Activated T-helper 1 cell treated with anti-CD3 and anti-CD28 coated beads, Interleukin-12 subunit alpha, Interleukin-12 subunit beta, Interleukin-2, Interleukin-4 antibody, amounts not matched to agents 30 ng/mL and 10 ng/mL and 1 ng/mL, durations not matched to agents 14 hours and 24 hours and 36 hours (primary cell): ENCODE measurements at regions not wholly inside any gene's neighbourhood (a gene's known extent, or its start where the extent isn't known, plus 50 kb on each side); places are given as distances from the start of the nearest gene placed in this dataset.
A peak's percentile ranks its signal among the peaks of the same experiment; 100 is the strongest.

Source experiments
- DNase-seq: peaks from one replicate; pipeline ENCODE4 v3.0.0; 2021; ENCODE audit warnings: low spot score
- H3K27ac Mint-ChIP-seq: one replicate; pipeline ENCODE4 v1.8.0; 2021; ENCODE audit warnings: mild to moderate bottlenecking, mixed read lengths
- H3K27me3 Mint-ChIP-seq: one replicate; pipeline ENCODE4 v1.8.0; 2022; ENCODE audit warnings: mild to moderate bottlenecking, moderate library complexity, mixed read lengths; ENCODE audit not compliant: insufficient read depth
- H3K36me3 Mint-ChIP-seq: one replicate; pipeline ENCODE4 v1.8.0; 2021; ENCODE audit warnings: low read depth, mixed read lengths
- H3K4me1 Mint-ChIP-seq: one replicate; pipeline ENCODE4 v1.8.0; 2021; ENCODE audit warnings: low read depth, mixed read lengths
- H3K4me3 Mint-ChIP-seq: one replicate; pipeline ENCODE4 v1.8.0; 2021; ENCODE audit warnings: mild to moderate bottlenecking, moderate library complexity, mixed read lengths
- H3K9me3 Mint-ChIP-seq: one replicate; pipeline ENCODE4 v1.8.0; 2021; ENCODE audit warnings: mixed read lengths
- intact Hi-C: fragments of 100-400 bp; cut with micrococcal nuclease; formaldehyde crosslinking; loops from one replicate; pipeline ENCODE4 v1.15.1; 2024

GRCh38 chr13:24032674-24033073 lies 127.8 kb upstream of the SPATA13 start:
- Mint-ChIP-seq H3K27ac (no peak overlapping the region), H3K4me1 (no peaks in the 10 kb centered on the region), H3K4me3 (no peak overlapping the region), H3K27me3 (peaks cover 27% of the 10 kb centered on the region), H3K9me3 (no peaks in the 10 kb centered on the region), H3K36me3 (peaks cover 1% of the 10 kb centered on the region)
- intact Hi-C loops = no loop called here
- no peak for DNase-seq

DNA sequence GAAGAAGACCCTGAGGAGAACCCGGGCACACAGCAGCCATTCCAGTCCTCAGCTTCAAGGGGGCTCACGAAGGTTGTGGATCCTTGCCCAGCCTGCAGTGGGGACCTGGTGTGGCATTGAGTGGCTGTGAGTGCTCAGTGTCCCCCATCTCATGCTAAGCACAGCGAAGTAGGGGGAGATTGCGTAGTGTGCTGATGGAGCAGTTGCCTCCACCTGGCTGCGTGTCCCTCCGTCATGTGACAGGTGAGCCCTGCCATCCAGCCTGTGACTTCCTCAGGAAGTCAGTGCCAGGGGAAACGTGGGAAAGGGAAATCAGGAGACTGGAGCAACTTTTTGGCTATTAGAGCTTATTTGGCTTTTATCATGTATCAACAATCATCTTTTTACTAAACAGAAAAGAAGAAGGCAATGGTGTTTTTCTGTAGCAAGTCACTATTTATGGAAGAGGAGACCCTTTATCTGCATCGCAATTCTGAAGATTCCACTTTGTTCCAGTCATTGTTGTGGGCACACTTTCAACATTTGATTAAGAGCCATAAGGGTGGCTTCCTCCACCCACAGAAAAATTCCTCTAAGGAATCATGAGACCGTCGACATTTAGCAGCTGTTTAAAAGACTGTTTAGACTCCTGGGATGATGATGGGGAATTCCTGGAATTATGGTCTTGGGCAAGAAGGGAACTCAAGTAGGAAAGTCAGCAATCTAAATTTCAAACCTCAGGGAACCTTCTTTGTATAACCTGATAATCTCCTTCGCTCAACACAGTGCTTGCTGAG lies 126.8 kb upstream of the SPATA13 start:
- Mint-ChIP-seq H3K4me3 (no peak overlapping the region), H3K36me3 (peaks cover 1% of the 10 kb centered on the region), H3K9me3 (no peaks in the 10 kb centered on the region), H3K27ac (no peak overlapping the region), H3K27me3 (peaks cover 20% of the 10 kb centered on the region), H3K4me1 (peaks cover 7% of the 10 kb centered on the region)
- DNase-seq = no peak
- intact Hi-C loops = no loop called here

DNA sequence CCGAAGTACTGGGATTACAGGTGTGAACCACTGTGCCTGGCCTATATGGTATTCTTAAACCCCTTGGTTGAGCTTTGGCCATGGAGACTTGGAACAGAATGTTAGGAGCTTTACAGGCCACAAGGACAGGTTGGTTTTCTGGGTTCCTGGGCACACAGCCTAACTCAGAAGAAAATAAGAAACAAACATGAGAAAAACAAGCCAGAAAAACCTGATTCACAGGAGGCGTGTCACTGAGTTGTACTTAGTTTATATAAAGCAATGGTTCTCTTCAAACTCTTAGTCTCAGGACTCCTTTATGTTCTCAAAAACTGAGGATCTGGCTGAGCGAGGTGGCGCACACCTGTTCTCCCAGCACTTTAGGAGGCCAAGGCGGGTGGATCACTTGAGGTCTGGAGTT lies 125.1 kb upstream of the SPATA13 start:
- H3K4me3 Mint-ChIP-seq = no peak overlapping the region
- no peak for DNase-seq
- peaks cover 18% of the 10 kb centered on the region for H3K27me3 Mint-ChIP-seq
- no peak overlapping the region for H3K27ac Mint-ChIP-seq
- H3K9me3 Mint-ChIP-seq = no peaks in the 10 kb centered on the region
- H3K4me1 Mint-ChIP-seq = peaks cover 24% of the 10 kb centered on the region
- peaks cover 1% of the 10 kb centered on the region for H3K36me3 Mint-ChIP-seq
- intact Hi-C loops = no loop called here

GRCh38 chr13:24036115-24036514 lies 124.4 kb upstream of the SPATA13 start:
- Mint-ChIP-seq H3K27me3 (peaks cover 12% of the 10 kb centered on the region), H3K36me3 (peaks cover 1% of the 10 kb centered on the region), H3K4me1 (peaks cover 31% of the 10 kb centered on the region), H3K27ac (no peak overlapping the region), H3K4me3 (no peak overlapping the region), H3K9me3 (no peaks in the 10 kb centered on the region)
- intact Hi-C loops = no loop called here
- DNase-seq = no peak

GRCh38 chr13:24038405-24038804 lies 122.1 kb upstream of the SPATA13 start:
- H3K36me3 Mint-ChIP-seq = no peaks in the 10 kb centered on the region
- no peaks in the 10 kb centered on the region for H3K9me3 Mint-ChIP-seq
- peaks cover 3% of the 10 kb centered on the region for H3K27me3 Mint-ChIP-seq
- H3K4me3 Mint-ChIP-seq = peak overlapping the region; percentile 48
- peaks cover 39% of the 10 kb centered on the region for H3K4me1 Mint-ChIP-seq
- peak; percentile 46 for DNase-seq
- intact Hi-C loops = loop anchor here (1.0 to 2.0 kb wide), 4 partner anchors 58 to 182 kb away; no protein-coding TSS in a partner anchor
- H3K27ac Mint-ChIP-seq = peak overlapping the region; percentile 51

DNA sequence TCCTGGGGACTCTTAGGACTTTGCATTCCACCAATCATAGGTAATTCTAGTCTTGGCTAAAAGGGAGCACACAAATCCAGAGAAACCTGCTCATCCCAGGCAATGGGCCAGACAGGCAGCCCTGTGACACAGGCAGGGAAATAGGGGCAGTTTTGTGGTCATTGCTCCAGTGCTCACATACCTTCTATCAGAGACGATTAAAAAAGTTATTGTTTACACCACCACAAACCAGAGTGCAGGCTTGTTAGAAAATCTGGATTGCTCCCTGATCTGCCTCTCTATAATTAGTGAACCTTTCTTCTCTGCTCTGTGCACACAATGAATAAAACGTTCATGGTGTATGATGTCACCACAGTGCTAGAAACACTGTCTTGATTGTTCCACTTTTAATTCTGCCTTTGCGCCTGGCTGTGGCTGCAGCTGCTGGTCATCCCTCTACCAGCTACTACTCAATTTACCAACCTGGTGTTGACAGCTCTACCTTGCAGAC lies 121.6 kb upstream of the SPATA13 start:
- Mint-ChIP-seq H3K4me1 (peaks cover 44% of the 10 kb centered on the region), H3K27me3 (peaks cover 3% of the 10 kb centered on the region), H3K4me3 (peak overlapping the region; percentile 30), H3K9me3 (no peaks in the 10 kb centered on the region), H3K27ac (peak overlapping the region; percentile 51), H3K36me3 (no peaks in the 10 kb centered on the region)
- DNase-seq = no peak
- intact Hi-C loops = loop anchor here (1.0 to 2.0 kb wide), 4 partner anchors 58 to 181 kb away; no protein-coding TSS in a partner anchor

DNA sequence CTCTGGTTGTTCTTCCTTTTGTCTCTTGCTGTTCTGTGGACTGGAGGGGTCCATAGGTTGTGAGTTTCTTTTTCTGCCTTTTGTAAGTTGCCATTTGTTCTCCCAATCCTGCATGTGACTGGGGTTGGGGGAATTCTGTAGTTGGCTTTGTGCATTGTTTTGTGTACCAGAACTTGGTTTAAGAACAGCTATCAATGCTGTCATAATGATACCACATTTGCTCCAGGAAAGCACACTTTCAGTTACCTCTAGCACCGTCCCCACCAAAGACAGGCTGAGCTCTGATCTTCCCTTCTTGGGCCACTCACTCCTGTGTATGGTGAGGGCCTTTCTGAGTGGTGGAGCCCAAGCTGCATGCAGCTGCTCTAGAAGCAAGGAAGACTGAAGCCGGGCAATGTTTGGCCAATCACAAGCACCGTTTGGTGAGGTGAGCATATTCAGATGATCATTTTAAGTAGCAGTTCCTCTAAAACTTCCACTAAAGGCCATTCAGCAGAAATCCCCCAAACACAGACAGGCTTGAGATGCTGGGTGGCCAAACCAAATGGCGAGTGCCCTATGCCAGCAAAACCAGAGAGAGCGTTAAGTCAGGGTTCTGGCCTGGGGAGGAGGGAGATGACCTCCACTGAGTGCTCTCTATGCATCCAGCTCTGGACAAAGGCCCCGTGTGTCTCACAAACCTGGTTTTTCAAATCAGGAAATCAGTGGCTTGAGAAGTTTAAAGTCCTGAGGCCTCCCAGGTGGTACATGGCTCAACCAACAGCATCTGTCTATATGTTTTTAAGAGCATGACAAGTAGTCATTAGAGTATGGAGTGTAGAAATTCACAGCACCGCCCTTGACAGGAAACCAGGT lies 120.7 kb upstream of the SPATA13 start:
- intact Hi-C loops = loop anchor here (2.0 kb wide), 2 partner anchors 59 to 75 kb away; no protein-coding TSS in a partner anchor
- peaks cover 3% of the 10 kb centered on the region for H3K27me3 Mint-ChIP-seq
- H3K36me3 Mint-ChIP-seq = no peaks in the 10 kb centered on the region
- peaks cover 44% of the 10 kb centered on the region for H3K4me1 Mint-ChIP-seq
- DNase-seq = no peak
- peak overlapping the region; percentile 9 for H3K4me3 Mint-ChIP-seq
- no peaks in the 10 kb centered on the region for H3K9me3 Mint-ChIP-seq
- peak overlapping the region; percentile 85 for H3K27ac Mint-ChIP-seq

- Mint-ChIP-seq H3K36me3 (no peaks in the 10 kb centered on the region), H3K9me3 (no peaks in the 10 kb centered on the region), H3K4me1 (peaks cover 48% of the 10 kb centered on the region), H3K27ac (no peak overlapping the region), H3K27me3 (peaks cover under 1% of the 10 kb centered on the region), H3K4me3 (no peak overlapping the region)
- no peak for DNase-seq
- intact Hi-C loops = no loop called here
Observed at GRCh38 chr13:24040835-24041234, 119.7 kb upstream of the SPATA13 start.

DNA sequence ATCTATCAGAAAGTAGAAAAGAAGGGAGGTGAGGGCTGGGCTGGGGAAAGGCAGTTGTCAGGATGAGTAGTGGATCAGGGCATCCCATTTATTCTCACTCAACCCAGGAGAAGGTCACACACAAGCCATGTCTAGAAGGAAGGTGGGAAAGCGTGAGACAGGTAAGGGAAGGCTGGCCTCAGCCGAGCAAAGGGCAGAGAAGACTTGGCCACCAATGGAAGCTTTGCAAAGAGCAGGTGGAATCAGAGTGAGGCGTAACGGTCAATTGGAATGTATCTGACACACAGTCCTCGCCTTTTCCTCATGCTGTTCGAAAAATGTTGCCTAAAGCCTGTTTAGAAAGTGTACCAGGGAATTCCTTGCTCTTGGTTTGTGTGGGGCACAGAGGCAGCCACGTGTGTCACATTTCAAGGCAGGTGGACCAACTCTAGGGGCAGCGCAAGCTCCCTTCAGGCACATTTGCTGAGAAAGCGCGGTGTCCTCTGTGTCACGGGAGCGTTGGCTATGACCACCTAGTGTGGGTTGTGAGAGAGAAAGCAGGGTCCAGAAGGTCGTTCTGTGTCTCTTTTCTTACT lies 118.8 kb upstream of the SPATA13 start:
- H3K36me3 Mint-ChIP-seq = no peaks in the 10 kb centered on the region
- H3K4me1 Mint-ChIP-seq = peaks cover 48% of the 10 kb centered on the region
- no peak overlapping the region for H3K4me3 Mint-ChIP-seq
- no peak for DNase-seq
- peaks cover under 1% of the 10 kb centered on the region for H3K9me3 Mint-ChIP-seq
- H3K27ac Mint-ChIP-seq = no peak overlapping the region
- intact Hi-C loops = no loop called here
- no peaks in the 10 kb centered on the region for H3K27me3 Mint-ChIP-seq

DNA sequence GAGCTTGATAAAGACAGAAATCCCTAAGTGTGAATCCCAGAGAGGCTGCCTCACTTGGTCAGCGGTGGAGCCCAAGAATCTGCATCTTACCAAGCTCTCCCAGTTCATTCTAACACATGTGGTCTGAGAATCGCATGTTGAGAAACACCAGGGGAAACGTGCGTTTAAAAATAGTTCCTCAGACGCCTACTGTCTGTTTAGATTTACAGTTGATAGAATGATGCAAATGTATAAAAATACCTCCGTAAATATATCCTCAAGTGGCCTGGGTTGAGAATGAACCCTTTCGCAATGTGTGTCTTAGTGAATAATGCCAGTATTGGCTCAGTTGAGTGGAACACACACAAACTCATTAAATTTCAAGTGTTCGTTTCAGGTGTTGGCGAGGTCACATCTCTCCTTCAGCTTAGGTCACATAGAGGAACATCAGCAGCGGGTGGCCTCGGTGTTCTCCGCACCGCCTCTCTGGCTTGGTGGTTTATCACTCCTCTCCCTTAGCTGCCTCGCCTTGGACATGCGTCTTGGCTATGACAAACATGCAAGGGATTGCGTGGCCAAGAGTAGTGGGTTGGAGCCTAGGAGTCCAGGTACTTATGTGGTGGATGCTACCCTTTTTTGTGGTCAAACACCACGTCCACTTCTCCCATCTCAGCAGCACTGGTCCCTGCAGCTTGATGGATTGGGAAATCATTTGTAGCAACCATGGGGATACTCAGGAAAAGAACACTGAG lies 117.6 kb upstream of the SPATA13 start:
- Mint-ChIP-seq H3K4me1 (peaks cover 48% of the 10 kb centered on the region), H3K9me3 (peaks cover 5% of the 10 kb centered on the region), H3K36me3 (no peaks in the 10 kb centered on the region), H3K27me3 (no peaks in the 10 kb centered on the region), H3K4me3 (no peak overlapping the region), H3K27ac (no peak overlapping the region)
- no peak for DNase-seq
- intact Hi-C loops = no loop called here

- no peaks in the 10 kb centered on the region for H3K36me3 Mint-ChIP-seq
- H3K9me3 Mint-ChIP-seq = peaks cover 5% of the 10 kb centered on the region
- H3K27me3 Mint-ChIP-seq = no peaks in the 10 kb centered on the region
- no peak overlapping the region for H3K27ac Mint-ChIP-seq
- intact Hi-C loops = no loop called here
- no peak for DNase-seq
- peaks cover 40% of the 10 kb centered on the region for H3K4me1 Mint-ChIP-seq
- no peak overlapping the region for H3K4me3 Mint-ChIP-seq
Observed at GRCh38 chr13:24043590-24044350, 116.8 kb upstream of the SPATA13 start.

GRCh38 chr13:24045597-24045996 lies 114.9 kb upstream of the SPATA13 start:
- Mint-ChIP-seq H3K27me3 (peaks cover 3% of the 10 kb centered on the region), H3K36me3 (no peaks in the 10 kb centered on the region), H3K4me3 (no peak overlapping the region), H3K27ac (no peak overlapping the region), H3K9me3 (peaks cover 5% of the 10 kb centered on the region), H3K4me1 (peaks cover 34% of the 10 kb centered on the region)
- no peak for DNase-seq
- intact Hi-C loops = no loop called here
